ENCODE measurements at regions not wholly inside any gene's neighbourhood (a gene's known extent, or its start where the extent isn't known, plus 50 kb on each side); places are given as distances from the start of the nearest gene placed in this dataset.
"Not testable (repeated sequence)": the region's sequence is repeated elsewhere in the genome, so short reads cannot be mapped to it uniquely, and the experiment has no call there.

DNA sequence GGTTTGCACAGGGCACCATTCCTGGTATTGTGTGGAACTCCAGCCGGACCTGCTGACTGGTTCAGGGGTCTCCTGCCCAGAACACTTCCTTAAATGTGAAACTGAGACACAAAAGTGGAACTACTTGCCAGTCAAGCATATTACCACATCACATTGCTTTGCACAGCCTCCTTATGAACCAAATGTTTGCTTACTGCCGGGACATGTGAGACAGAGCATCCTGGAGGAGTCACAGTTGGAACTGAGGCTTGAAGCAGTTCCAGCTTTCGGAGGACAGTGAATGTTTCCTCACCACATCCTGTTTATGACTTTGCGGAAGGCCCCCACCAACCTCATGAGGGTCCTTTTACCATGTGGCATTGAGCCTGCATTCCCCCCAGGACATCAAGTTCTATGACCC, 105.8 kb upstream of the ARHGAP42 start:
- DNase-seq (ENCODE audit: low spot score) = no peak

DNA sequence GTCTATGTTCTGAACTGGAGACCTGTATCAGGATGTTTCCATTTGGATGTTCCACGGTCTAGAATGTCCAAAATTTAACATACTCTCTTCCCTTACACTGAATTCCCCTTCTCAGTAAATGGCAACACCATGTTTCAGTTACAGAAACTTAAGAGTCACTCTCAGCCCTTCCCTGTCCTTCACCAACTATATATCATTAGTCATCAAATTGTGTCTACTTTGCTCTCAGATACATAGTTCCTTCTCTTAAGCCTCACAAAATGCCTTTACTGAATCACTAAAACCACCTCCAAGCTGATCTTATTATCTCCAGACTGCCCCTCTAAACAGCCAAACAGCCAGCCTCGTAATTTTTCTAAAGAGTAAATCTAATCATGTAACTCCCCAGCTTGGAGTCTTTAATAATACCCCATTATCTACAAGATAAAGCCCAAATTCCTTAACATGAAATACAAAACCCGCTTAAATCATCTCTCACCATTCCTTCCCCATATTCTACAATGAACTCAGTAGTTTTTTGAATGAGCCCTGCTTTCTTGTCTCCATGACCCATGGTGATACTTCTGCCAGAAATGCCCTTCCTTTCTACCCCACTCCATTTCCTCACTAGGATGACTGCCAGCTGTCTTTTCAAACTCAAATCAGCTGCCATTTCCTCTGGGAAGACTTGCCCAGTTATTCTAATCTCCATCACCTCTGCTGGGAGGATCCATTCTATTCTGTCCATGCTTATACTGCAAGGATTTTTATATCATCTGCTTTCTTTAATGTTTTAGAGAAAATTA, 102.7 kb upstream of the ARHGAP42 start:
- DNase-seq (ENCODE audit: low spot score) = no peak

DNA sequence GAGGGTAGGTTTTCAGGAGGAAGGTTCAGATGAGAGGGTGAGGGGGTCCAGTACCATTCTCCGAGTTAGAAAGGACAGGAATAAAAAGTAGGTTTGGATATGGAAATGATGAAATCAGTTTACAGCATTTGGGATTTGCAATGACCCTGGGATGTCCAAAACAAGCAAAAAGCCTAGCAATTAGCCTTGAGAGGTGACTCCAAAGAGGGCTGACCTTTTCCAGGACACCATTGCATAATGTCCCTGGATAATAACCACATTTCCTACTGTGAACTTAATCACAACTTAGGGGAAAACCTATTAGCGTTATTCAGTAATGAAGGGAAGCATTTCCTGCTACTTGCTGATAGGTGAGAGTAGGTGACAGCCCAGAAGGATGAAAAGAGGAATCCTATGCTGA, 101.4 kb upstream of the ARHGAP42 start:
- DNase-seq (ENCODE audit: low spot score) = no peak

DNA sequence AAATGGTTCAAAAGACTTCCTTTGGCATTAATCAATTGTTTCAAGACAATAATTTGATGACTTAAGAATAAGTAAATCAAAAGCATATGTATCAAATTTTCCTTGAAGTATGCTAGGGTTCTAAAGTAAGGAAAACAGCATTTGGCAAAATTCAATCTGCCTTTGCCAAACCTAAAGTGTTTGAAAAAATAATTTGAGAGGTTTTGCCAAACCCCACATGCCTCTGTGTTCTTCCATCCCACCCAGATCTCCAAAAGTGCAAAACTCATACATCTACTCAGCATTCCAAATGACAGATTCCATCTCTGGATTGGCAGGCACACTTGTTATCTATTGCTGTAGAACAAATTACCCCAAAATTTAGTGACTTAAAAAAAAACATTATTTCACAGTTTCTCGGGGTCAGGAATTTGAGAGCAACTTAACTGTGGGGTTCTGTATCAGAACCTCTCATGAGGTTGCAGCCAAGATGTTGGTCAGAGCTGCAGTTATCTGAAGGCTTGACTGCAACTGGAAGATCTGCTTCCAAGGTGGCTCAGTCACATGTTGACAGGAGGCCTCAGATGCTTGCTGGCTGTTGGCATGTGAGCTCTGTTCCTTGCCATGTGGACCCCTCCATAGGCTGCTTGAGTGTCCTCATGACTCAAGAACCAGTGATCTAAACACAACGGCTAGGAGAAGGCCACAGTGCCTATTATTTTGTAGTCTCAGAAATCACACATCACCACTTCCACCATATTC, 100.6 kb upstream of the ARHGAP42 start:
- no peak for DNase-seq (ENCODE audit: low spot score)

DNA sequence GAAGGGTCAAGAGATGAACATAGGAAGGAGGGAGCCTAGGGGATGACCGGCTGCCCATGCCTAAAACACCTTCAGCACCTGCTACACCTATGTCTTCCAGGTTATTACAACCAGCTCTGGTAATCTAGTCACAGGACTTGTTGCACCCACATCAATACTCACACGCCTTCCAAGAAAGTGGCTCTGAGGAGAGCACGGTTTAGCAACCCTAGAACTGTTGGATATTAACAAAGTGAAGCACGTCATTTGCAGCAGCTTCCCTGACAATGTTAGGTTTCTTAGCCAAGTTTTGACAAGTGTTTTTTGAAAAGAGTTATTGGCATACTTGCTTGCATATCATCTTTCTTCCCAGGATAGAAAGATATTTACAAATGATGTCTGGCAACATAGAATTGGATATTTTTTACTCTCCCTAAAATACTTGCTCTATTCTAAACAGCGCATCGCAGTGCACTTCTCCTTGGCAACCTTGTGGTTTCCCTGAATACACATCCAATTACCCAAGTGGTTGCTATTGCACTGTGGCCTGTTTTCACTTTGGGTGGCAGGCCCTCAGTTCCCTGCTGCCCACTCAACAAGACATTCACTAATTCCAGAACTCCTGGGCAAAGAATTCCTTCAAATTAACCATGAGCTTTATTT, 94.3 kb upstream of the ARHGAP42 start:
- DNase-seq (ENCODE audit: low spot score) = no peak

DNA sequence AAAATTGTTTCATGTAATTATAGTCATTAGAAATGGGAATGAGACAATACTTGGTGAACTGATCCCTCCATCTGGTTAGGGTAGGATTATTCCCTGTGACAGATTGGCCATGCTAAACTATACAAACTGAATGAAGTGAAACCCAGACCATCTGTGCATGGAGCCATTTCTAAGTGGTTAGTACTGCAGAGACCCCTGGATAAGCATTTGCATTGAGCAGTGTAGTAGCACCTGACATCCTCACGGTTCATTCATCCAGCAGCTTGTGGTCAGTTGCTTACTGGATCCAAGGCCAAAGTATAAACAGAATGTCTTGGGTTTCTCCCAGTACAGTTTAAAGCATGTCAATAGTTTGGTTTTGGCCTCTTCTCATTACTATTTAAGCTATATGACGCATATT, 93.8 kb upstream of the ARHGAP42 start:
- DNase-seq (ENCODE audit: low spot score) = no peak

DNA sequence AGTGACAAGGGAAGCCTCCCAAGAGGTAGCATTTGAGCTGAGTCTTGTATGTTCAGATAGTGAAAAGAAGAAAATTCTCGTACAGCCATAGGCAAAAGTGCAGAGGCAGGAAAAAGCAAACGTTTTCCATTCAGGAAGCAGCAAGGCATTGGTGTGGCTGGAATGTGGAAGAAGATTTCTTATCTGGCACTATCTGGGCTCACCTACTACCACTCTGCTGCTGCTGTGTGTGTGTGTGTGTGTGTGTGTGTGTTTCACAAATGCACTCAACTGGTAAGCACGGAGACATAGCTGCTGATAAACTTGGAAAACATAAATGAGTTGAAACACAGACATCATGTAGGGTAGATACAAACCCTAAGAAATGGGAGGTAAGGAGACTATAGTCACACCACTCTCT, 92.8 kb upstream of the ARHGAP42 start:
- DNase-seq (ENCODE audit: low spot score) = no peak

DNA sequence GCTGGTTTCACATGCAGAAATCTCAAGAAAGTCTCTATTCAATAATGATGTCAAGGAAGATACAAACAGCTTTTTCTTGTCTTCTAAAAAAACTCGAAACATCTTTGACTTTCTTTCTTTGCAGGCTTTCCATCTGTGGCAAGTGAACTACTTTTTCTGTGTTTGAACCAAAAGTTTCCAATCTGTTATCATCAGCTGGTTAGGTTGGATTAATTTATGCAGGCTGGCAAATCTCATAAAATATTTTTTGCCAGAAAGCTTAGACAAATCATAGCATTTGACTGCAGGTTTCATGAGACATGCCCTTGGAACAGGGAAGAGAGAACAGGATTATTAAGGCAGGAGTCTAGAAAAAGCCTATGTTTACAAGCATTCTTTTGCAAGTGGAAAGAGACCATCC, 86.1 kb upstream of the ARHGAP42 start:
- DNase-seq (ENCODE audit: low spot score) = no peak

DNA sequence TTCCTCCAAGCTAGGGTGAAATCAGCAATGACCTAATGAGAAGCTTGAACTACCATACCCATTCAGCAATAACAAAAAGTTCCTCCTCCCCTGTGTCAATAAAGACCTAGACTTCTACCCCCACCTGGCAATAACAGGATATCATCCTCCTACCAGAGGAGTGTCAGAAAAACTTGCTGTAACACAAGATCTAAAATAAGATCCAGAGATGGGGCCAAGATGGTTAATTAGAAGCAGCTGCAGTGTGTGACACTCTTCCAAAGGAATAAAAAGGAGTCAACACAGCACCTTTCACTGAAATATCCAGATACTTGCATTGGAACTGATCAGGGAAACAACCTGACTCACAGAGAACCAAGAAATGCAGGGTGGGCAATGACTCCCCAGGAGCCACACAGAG, 84.4 kb upstream of the ARHGAP42 start:
- no peak for DNase-seq (ENCODE audit: low spot score)

DNA sequence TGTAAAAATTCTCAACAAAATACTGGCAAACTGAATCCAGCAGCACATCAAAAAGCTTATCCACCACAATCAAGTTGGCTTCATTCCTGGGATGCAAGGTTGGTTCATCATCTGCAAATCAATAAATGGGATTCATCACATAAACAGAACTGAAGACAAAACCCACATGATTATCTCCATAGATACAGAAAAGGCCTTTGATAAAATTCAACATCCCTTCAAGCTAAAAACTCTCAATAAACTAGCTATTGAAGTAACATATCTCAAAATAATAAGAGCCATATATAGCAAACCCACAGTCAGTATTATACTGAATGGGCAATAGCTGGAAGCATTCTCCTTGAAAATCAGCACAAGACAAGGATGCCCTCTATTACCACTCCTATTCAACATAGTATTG, 79.3 kb upstream of the ARHGAP42 start:
- DNase-seq (ENCODE audit: low spot score) = not testable (repeated sequence)

DNA sequence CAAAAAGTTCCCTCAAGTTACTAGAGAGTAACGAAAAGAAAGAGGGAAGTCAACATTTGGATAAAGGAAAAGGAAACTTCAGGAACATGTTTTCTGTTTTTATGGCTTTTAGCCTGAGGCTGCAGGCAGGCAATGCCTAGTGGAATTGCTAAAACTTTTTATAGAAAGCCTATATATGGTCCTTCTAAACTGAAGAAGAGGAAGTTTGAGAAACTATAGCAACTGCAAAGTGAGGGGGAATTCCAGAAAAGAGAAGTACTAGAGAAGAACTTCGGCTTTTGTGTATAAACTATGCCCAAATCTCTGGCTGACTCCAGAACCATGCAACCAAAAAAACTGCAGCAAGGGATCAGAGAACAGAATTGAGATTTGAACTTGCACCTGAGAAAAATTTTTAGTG, 74.3 kb upstream of the ARHGAP42 start:
- no peak for DNase-seq (ENCODE audit: low spot score)

DNA sequence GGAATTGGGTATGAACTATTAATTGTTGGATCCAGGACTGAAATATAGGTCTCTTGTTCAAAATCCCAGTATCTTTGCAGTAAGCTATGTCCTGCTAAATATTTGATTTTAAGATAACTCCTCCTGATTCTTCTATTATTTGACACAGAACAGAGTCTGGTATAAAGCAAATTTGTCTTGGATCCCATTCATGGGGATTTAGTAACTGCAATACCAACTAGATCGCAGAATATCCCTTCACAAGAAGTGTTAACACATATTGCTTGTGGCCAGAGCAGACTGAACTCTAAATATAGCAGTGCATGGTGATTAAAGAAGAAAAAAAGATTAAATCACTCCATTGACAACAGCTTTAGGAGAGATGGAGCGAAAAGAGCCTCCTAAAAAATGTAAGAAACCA, 68.2 kb upstream of the ARHGAP42 start:
- DNase-seq (ENCODE audit: low spot score) = no peak

DNA sequence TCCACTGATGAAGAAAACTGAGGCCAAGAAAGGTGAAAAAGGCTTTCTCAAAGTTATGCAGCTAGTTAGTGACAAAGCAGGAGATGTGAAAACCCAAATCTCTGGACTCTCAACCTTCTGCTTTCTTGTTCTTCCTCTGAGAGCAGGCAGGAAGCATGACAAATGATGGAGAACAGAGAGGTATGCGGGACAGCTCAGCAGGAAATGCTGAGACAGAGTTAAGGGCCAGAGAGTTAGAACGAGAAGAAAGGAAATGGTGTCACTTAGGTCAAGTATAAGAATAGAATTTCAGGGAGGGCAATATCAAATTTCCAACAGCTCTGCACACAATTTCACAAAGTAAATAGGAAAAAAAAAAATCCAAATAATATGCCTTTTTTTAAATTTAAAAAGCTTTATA, 67.6 kb upstream of the ARHGAP42 start:
- no peak for DNase-seq (ENCODE audit: low spot score)

DNA sequence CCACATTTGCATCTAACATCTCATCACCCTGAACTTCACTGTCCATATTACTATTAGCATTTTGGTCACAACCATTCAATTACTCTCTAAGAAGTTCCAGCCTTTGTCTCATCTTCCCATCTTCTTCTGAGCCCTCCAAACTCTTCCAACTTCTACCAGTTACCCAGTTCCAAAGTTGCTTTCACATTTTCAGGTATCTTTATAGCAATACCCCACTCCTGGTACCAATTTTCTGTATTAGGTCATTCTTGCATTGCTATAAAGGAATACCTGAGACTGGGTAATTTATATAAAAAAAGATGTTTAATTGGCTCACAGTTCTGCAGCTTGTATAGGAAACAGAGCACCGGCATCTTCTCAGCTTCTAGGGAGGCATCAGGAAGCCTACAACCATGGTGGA, 64.7 kb upstream of the ARHGAP42 start:
- no peak for DNase-seq (ENCODE audit: low spot score)

DNA sequence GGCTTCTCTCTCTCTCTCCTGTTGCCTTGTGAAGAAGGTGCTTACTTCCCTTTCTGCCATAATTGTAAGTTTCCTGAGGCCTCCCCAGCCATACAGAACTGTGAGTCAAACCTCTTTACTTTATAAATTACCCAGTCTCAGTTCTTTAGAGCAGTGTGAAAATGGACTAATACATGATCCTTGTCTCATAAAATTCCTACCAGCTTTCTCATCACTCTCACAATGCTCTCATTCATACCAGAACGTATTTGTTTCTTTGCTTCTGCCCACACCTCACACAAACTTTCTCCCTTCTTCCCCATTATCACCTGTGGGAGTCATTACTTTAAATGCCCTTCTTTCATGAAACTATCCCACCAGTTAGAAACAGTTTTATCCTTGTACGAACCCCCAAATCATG, 62.7 kb upstream of the ARHGAP42 start:
- DNase-seq (ENCODE audit: low spot score) = peak; percentile 31

DNA sequence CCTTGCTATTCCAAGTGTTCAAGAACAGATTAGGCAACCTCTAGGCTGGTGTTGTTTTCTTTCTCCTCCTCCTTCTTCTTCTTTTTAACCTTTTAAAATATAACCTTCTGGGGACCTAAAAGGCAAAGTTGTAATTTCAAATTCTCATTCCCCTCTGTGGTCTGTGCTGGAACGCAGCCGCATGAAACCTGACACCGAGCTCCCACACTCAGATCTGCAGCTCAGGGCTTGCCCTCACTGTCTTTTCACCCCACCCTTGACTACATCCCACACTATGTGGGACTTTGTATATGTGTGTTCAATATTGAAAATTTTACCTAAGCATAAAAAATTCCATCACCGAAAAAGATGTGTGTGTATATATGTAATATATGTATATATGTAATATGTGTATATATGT, 62.0 kb upstream of the ARHGAP42 start:
- peak; percentile 48 for DNase-seq (ENCODE audit: low spot score)

DNA sequence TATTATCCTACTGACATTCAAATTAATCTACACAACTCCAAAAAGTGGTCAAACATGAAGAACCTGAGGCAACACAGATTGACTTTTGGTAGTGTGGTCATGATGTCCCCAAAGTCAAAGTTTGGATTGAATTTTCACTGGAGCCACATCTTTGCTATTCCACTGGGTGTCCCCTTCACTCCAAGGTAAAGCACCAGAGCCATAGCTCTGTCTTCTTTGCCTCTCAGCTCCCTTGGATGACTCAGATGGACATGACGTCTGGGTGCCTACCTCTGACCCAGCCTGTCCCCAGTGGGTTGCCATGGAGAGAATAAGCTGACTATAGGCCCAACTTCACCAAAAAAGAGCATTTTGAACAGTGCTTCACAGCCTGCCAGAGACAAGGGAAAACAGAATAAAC, 57.4 kb upstream of the ARHGAP42 start:
- peak; percentile 32 for DNase-seq (ENCODE audit: low spot score)

DNA sequence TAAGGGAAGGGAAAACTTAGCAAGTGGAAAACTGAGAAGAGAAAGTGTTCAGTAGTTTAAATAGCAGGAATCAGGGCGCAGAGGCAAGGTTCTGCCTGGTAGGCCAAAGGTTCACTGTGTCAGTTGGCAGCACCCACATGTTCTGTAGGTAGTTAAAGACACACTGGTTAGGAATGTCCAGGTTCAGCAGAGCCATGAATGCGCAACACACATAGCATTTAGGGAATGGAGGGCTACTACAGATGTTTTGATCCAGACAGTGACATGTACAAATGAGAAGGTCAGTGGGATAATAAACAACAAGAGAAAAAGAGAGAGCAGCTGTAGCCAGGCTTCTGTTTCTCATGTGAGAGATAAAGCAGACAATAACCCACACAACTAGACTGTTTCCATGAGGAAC, 56.2 kb upstream of the ARHGAP42 start:
- DNase-seq (ENCODE audit: low spot score) = no peak

DNA sequence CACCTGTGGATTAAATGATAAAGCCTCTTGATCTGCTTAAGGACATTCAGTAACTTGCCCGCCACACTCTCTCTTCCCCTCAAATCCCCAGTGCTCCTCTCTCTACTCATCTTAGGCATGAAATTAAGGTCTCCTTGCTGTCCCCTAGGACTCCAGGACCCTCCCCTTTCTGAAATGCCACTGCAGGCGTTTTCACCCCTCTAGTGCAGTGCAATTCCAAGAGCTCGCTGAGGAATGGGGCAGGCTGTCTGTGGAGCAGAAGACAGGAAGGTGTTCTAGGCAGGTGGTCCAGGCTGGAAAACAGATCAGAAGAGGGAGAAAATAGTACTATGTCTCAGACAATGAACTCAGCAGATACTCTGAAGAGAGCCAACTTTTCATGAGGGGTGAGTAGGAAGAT, 55.8 kb upstream of the ARHGAP42 start:
- no peak for DNase-seq (ENCODE audit: low spot score)

DNA sequence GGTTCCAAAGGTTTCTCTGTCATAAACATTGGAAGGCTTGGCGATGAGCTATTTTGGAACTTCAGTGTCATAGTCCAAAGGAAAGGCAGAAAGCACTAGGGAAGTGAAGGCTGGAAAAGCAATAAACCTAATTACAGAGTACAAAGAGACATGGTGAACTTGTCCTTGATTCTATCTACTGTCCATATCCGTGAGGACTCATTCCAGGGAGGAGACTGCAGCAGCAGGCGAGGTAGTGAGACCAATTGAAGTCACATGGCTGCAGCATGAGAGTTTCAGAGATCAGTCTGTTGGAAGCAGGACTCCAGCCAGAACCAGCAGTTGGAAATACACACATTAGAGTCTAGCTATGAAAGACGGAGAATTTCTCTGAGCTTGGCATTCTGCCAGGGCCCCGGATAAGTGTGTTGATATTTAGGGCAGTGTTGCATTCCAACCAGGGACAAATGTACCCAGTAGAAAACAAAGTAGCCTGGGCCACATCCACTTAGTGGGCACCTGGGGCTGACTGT, 54.1 kb upstream of the ARHGAP42 start:
- peak; percentile 43 for DNase-seq (ENCODE audit: low spot score)

DNA sequence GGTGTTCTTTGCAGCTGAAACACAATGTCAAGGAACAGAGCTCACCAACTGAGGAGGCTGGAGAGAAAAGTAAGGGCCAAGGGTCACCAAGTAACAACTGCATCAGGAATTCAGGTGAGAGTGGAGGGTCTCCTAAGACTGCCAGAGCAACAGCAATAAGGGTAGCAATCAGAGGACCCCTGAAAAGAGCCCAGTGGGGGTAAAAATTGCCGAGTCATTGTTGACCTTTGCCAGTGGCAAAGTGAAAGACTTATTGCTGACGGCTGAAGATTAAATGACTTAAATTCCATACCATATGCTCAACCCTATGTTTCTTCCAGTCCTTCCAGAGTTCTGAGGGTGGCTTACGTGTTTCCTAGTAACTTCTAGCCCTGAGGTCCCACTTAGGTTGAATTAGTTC, 51.9 kb upstream of the ARHGAP42 start:
- DNase-seq (ENCODE audit: low spot score) = no peak

DNA sequence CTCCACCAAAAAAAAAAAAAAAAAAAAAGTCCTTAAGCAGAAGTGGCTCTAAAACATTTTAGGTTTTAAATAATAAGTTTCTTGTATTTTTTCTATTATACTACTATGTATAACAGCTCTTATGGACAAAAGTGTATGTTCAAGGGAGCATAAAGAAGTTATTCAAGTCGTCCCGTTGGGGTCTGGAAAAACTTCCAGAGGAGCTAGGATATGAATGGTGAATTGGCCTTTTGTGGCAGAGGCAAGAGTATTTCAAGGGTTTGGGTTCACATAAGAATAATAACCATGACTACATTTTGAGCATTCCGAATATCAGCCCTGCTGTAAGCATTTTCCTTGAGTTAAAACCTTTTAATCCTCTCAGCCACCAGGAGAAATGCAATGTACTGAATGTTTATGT, 50.6 kb upstream of the ARHGAP42 start:
- DNase-seq (ENCODE audit: low spot score) = no peak

All from SW480 (cell line).